Left lung (tissue), 4 donors: ENCODE measurements at regions not wholly inside any gene's neighbourhood (a gene's known extent, or its start where the extent isn't known, plus 50 kb on each side); places are given as distances from the start of the nearest gene placed in this dataset.
A peak's percentile ranks its signal among the peaks of the same experiment; 100 is the strongest.
"Not testable (repeated sequence)": the region's sequence is repeated elsewhere in the genome, so short reads cannot be mapped to it uniquely, and the experiment has no call there.

Experiments
- ATAC-seq: fragments of 200-7000 bp; cut with Tn5 transposase; one replicate; pipeline ENCODE4 v1.9.1; 2020; ENCODE audit warnings: moderate library complexity
- DNase-seq, 4 donors: peaks; one replicate each; pipeline ENCODE4 v3.0.0-alpha.2; 2013 to 2020
- H3K27ac ChIP-seq, 2 donors: fragments of 200-600 bp; sonication (generic) in 1 of 2; one replicate each; pipeline versions ENCODE4 v1.5.0 to v1.8.0; 2020 to 2021
- H3K27me3 ChIP-seq, 2 donors: fragments of 200-600 bp; sonication (generic) in 1 of 2; one replicate each; pipeline versions ENCODE4 v1.5.0 to v1.8.0; 2020 to 2021
- H3K36me3 ChIP-seq, 2 donors: fragments of 200-600 bp; sonication (generic) in 1 of 2; one replicate each; pipeline versions ENCODE4 v1.5.0 to v1.8.0; 2020 to 2021
- H3K4me1 ChIP-seq, 2 donors: fragments of 200-600 bp; one replicate each; pipeline ENCODE4 v1.8.0; 2021
- H3K4me3 ChIP-seq, 2 donors: fragments of 200-600 bp; sonication (generic) in 1 of 2; one replicate each; pipeline versions ENCODE4 v1.5.0 to v1.8.0; 2020 to 2021; ENCODE audit warnings: mild to moderate bottlenecking in 1 of 2
- H3K9me3 ChIP-seq, 2 donors: fragments of 200-600 bp; sonication (generic) in 1 of 2; one replicate each; pipeline versions ENCODE4 v1.5.0 to v1.8.0; 2020 to 2021
- intact Hi-C, 2 donors: fragments of 100-400 bp; cut with DNase I; formaldehyde crosslinking; loops; one replicate each; pipeline versions ENCODE4 v1.11.2 to v1.14.2; 2022
- TF ChIP-seq, protein P1 (sequence below), 2 donors: fragments of 200-600 bp; sonication (generic) in 1 of 2; IDR thresholded peaks; one replicate each; pipeline versions ENCODE4 v1.5.0 to v1.8.0; 2021; ENCODE audit warnings: antibody characterized with exemption in 2 of 2
- donor health status: DM: no; HTN: yes; CAD: no.
- donor health status: DM: no; HTN: no; CAD: no.

DNA sequence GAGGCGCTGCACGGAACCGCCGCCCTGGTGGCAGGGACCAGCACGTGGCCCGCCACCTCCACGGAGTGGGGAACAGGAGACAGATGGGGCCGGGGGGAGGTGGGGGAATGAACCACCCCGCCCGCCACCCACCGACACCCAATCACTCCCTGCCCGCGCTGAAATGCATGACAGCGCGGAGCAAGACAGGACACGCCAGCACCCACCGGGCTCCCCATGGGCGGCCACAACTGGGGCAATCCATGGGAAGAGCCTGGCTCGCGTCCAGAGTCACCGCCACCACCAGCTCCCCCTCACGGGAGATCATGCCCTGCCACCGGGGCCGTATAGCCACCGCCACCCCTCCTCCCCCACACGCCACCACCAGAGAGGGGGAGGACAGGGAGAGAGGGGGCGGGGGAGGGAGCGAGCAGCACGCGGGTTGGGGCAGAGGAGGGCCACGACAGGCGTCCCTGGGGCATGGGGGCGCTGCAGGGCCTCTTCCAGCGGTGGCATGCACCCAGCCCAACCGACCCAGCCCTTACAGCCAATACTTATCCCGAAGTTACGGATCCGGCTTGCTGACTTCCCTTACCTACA lies 744.3 kb upstream of the DEFB115 start:
- Histone ChIP-seq H3K27me3 (no peaks in the 10 kb centered on the region), H3K9me3 (peaks cover 0 to 29% of the 10 kb centered on the region in 2 donors), H3K36me3 (no peaks in the 10 kb centered on the region), H3K4me1 (no peaks in the 10 kb centered on the region), H3K4me3 (no peak overlapping the region), H3K27ac (no peak overlapping the region)
- ATAC-seq (no peak), DNase-seq (no peak)
- intact Hi-C loops = no loop called here
- TF ChIP-seq, protein P1, sequence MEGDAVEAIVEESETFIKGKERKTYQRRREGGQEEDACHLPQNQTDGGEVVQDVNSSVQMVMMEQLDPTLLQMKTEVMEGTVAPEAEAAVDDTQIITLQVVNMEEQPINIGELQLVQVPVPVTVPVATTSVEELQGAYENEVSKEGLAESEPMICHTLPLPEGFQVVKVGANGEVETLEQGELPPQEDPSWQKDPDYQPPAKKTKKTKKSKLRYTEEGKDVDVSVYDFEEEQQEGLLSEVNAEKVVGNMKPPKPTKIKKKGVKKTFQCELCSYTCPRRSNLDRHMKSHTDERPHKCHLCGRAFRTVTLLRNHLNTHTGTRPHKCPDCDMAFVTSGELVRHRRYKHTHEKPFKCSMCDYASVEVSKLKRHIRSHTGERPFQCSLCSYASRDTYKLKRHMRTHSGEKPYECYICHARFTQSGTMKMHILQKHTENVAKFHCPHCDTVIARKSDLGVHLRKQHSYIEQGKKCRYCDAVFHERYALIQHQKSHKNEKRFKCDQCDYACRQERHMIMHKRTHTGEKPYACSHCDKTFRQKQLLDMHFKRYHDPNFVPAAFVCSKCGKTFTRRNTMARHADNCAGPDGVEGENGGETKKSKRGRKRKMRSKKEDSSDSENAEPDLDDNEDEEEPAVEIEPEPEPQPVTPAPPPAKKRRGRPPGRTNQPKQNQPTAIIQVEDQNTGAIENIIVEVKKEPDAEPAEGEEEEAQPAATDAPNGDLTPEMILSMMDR (IDR thresholded peaks at IDR 0.05) = no peak

DNA sequence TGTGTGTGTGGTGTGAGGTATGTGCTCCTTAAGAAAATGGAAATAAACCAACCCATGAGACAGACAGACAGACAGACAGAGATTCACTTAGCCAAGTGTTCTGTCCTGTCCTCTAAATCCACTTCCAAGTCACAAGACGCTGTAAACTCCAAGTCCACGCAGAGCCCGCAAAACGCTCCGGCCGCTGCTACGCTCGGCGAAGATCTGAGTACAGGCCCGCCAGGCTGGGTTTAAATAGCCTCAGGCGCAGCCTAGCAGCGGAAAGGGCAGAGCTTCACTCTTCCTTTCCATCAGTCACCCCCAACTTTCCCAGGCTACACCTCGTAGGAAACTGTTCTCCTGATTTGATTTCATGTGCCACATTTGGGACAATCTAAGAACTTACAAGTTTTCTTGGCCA lies 741.5 kb upstream of the DEFB115 start:
- not testable (repeated sequence) for ATAC-seq, DNase-seq

DNA sequence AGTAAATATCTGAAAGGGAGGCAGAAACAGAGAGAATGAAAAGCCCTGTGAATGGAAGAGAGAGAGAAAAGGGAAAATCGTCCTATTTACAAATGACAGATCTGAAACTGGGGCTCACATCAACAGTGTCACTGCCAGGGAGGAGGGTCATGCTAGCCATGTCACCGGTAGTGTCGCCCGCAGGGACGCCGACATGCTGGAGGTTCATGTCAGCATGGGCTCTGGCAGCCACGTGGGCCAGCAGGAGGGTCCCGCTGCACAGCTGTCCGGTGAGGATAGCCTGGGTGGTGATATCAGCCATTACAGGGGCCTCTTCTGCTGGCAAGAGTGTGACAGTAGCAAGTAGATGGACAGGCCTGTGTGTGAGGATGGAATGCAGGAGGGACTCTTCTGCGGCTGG lies 738.6 kb upstream of the DEFB115 start:
- intact Hi-C loops, H3K4me3 ChIP-seq, ATAC-seq, H3K27me3 ChIP-seq, H3K27ac ChIP-seq, H3K9me3 ChIP-seq, DNase-seq, H3K36me3 ChIP-seq, H3K4me1 ChIP-seq: not testable (repeated sequence)

More for the DNA sequence above, 741.5 kb upstream of the DEFB115 start:
- intact Hi-C loops, H3K4me1 ChIP-seq, H3K4me3 ChIP-seq, H3K36me3 ChIP-seq, H3K27me3 ChIP-seq, H3K27ac ChIP-seq: not testable (repeated sequence)
- H3K9me3 ChIP-seq = peaks cover 0 to 26% of the 10 kb centered on the region in 2 donors

DNA sequence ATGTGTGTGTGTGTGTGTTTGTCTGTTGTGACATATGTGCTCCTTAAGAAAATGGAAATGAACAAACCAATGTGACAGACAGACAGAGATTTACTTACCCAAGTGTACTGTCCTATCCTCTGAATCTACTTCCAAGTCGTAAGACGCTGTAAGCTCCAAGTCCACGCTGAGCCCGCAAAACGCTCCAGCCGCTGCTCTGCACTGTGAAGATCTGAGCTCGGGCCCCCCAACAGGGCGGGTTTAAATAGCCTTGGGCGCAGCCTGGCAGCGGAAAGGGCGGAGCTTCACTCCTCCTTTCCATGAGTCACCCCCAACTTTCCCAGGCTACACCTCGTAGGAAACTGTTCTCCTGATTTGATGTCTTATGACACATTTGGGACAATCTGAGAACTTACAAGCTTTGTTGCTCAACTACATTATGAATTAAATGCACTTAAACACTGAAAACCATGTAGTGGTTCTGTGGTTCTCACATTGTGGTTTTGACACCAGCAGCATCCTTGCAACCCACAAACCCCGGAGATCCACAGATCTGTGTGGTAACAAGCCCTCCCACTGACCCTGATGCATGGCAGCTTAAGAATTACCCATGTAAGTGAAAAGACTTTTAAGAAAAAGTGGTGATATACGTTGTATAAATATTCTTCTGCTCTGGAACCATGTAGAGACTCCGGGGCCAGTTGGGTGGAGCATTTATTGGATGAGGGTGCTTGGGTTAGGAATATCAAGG lies 735.6 kb upstream of the DEFB115 start:
- H3K36me3 ChIP-seq, ATAC-seq, H3K9me3 ChIP-seq, DNase-seq, intact Hi-C loops, H3K4me1 ChIP-seq, H3K27me3 ChIP-seq, H3K27ac ChIP-seq, H3K4me3 ChIP-seq: not testable (repeated sequence)

DNA sequence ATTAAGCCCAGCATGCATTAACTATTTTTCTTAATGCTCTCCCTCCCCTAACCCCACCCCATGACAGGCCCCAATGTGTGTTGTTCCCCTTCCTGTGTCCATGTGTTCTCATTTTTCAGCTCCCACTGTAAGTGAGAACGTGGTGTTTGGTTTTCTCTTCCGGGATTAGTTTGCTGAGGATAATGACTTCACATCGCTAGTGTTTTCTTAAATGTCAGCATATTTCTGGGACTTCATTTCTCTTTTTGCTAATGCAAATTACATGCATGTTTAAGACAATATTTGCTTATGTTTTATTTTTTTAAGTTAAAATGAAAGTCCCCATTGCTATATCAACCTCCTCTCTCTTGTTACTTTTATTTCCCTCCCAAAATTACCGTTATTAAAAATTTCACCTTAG lies 733.3 kb upstream of the DEFB115 start:
- H3K36me3 ChIP-seq, H3K4me3 ChIP-seq, intact Hi-C loops, H3K9me3 ChIP-seq, ATAC-seq, H3K27me3 ChIP-seq, H3K4me1 ChIP-seq, DNase-seq, H3K27ac ChIP-seq: not testable (repeated sequence)

DNA sequence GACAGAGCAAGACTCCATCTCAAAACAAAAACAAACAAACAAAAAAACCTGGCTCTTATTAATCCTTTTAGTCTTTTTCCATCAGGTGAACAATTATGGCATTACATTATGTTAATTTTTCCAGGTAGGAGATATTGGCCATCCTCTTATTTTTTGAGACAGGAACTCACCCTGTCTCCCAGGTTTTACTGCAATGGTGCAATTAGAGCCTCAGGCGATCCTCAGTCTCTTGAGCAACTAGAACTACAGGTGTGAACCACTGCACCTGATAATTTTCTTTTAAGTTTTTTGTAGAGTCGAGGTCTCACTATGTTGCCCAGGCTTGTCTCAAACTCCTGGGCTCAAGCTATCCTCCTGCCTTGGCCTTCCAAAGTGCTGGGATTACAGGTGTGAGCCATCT lies 732.7 kb upstream of the DEFB115 start:
- ATAC-seq, intact Hi-C loops, DNase-seq, H3K4me1 ChIP-seq, H3K27ac ChIP-seq, H3K9me3 ChIP-seq, H3K36me3 ChIP-seq, H3K4me3 ChIP-seq, H3K27me3 ChIP-seq: not testable (repeated sequence)

DNA sequence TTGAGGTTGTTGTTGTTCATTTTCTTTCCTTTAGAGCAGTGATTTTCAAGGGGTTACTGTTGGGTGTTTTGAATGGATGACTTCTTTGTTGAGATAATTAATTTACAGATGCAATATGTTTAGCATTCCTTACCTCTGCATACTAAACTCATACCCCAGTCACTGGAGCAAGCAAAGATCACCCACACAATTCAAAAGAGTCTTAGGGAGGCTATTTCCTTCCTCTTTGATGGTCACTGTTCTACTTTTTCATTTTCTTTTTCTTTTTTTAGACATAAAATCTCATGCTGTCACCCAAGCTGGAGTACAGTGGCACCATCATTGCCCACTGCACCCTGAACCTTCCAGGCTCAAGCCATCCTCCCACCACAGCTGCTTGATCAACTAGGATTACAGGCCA lies 723.8 kb upstream of the DEFB115 start:
- not testable (repeated sequence) for ATAC-seq

DNA sequence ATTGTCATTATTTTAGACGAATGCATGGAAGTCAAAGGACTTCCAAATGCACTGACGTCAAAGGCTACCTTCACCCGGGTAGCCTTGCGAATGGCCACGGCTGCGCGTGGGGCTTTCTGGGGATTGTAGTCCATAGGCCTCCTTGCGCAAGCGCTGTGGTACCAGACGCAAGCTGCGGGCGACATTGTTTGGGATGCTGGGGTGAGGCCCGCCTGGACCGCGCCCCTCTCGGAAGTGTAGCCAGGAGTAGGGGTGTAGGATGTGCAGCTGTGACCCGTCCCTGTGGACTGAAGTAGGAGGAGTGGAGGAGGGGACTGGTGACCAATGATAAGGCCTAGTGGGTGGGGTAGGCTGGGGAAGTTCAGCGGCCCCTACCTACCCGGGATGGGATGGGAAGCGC lies 720.0 kb upstream of the DEFB115 start:
- H3K27me3 ChIP-seq, H3K4me1 ChIP-seq, H3K27ac ChIP-seq, H3K4me3 ChIP-seq, H3K9me3 ChIP-seq, H3K36me3 ChIP-seq, intact Hi-C loops, ATAC-seq: not testable (repeated sequence)
- peak in 1 of 4 donors; percentile 13 for DNase-seq

More for the DNA sequence above, 723.8 kb upstream of the DEFB115 start:
- H3K9me3 ChIP-seq, H3K4me3 ChIP-seq, H3K27ac ChIP-seq, H3K4me1 ChIP-seq, intact Hi-C loops, H3K36me3 ChIP-seq, DNase-seq, H3K27me3 ChIP-seq: not testable (repeated sequence)

DNA sequence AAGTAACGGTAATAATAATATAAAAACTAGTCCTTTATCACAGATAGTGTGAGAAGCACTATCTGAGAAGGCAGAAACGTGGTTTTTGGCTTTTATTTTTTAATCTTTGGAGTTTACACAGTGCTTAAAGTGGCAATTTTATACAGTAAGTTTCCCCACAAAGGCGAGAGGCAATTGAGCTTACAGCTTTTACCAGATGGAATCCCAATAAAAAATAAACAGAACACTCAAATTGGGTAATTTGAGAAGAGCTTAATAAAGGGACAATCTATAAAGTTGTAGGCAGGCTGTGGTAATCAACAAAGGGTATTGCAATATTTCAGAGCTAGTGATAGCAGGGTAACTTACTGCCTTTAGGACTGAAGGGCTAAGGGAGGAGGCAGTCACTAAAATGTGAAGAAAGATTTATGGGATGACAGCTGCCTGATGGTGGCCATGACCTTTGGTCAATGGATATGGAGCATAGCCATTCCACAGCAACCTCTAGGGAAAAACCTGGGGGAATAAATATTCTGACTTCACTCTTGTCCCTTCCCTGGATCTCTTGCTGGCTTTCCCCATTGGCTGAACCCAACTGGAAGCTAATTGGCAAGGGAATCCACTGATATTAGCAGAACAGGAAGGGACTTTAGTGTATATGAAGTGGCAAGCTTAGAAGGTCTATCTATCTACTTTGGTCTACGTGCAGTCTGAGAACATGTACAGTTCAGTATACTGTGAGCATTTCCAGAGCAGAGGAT lies 717.0 kb upstream of the DEFB115 start:
- not testable (repeated sequence) for H3K27me3 ChIP-seq

DNA sequence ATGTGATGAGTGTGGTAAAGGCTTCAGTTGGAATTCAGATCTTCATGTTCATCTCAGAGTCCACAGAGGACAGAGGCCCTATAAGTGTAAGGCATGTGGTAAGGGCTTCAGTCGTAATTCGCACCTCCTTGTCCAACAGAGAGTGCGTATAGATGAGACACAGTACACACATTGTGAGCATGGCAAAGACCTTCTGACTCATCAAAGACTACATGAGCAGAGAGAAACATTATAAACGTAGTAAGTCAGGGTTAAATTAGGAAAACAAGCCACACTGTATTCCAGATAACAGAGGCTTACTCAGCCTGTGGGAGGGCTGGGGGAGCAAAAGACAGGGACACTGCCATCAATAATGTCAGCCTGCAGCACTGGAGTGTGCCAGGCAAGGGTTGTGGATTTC lies 706.2 kb upstream of the DEFB115 start:
- ATAC-seq, H3K27me3 ChIP-seq, DNase-seq, intact Hi-C loops, H3K9me3 ChIP-seq, H3K27ac ChIP-seq, H3K36me3 ChIP-seq, H3K4me3 ChIP-seq, H3K4me1 ChIP-seq: not testable (repeated sequence)

More for the DNA sequence above, 717.0 kb upstream of the DEFB115 start:
- H3K4me3 ChIP-seq, ATAC-seq, H3K9me3 ChIP-seq, H3K27ac ChIP-seq, intact Hi-C loops, DNase-seq, H3K4me1 ChIP-seq, H3K36me3 ChIP-seq: not testable (repeated sequence)

DNA sequence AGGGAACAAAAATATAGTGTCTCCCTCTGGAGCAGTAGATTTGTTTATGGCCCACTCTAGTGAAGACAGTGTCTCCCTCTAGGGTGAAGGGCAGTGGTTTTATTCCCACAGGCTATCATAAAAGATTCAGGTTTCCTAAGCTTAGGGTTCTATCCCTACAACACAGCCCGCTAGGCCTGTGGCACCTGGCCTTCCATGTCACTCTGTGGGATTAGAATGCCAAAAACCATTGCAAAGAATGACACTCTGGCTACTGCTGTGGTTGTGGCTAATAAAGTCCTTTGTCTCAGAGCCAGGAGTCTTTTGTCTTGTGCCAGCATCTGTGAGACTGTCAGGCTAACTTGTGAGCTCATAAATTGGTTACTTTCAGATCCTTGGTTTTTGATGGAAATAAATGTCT lies 700.7 kb upstream of the DEFB115 start:
- DNase-seq, H3K27ac ChIP-seq, ATAC-seq, H3K27me3 ChIP-seq, H3K36me3 ChIP-seq, H3K9me3 ChIP-seq, H3K4me3 ChIP-seq, H3K4me1 ChIP-seq, intact Hi-C loops: not testable (repeated sequence)

DNA sequence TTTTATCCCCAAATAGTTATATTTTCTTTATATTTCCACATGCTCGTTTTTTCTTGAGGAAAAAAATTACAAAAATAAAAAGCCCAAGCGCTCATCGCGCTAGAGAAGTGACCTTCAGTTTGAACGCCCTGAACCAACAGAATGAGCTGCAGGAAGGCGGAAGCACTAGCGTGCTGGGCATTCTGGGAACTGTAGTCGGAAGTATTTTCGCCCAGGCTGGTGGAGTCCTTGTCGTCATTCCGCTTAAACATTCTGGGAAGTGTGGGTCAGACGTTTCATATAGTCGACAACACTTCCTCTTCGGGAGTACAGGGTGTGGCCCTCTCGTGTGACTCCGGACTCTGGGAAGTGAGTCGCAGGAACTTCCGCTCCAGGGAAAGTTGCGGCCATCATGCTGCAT lies 692.4 kb upstream of the DEFB115 start:
- H3K27me3 ChIP-seq, intact Hi-C loops, H3K36me3 ChIP-seq, H3K27ac ChIP-seq, H3K4me1 ChIP-seq, DNase-seq, ATAC-seq, H3K4me3 ChIP-seq: not testable (repeated sequence)
- H3K9me3 ChIP-seq = peaks cover 0 to 12% of the 10 kb centered on the region in 2 donors
